ENCODE measurements at regions not wholly inside any gene's neighbourhood (a gene's known extent, or its start where the extent isn't known, plus 50 kb on each side); places are given as distances from the start of the nearest gene placed in this dataset.

GRCh38 chr9:17875886-17876285, 297.0 kb downstream of the SH3GL2 start:
- intact Hi-C loops (cut with DNase I), result no loop called here
- TF ChIP-seq POLR2A (IDR thresholded peaks at IDR 0.05) (no peak), CTCF (IDR thresholded peaks at IDR 0.05) (no peak)
- H3K27ac ChIP-seq, result no peak overlapping the region
- DNase-seq, result no peak
- H3K36me3 ChIP-seq, result no peaks in the 10 kb centered on the region
- no peaks in the 10 kb centered on the region for H3K27me3 ChIP-seq
- H3K4me1 ChIP-seq, result no peaks in the 10 kb centered on the region
- H3K9me3 ChIP-seq, result no peaks in the 10 kb centered on the region
- H3K4me3 ChIP-seq, result no peak overlapping the region
- WGBS, 2 donors, result 67 to 81% methylated on average over 1 of the region's 1 CpG

- no peak for DNase-seq
- intact Hi-C loops (cut with DNase I), result no loop called here
- Histone ChIP-seq H3K36me3 (no peaks in the 10 kb centered on the region), H3K27ac (no peak overlapping the region), H3K27me3 (no peaks in the 10 kb centered on the region), H3K4me1 (no peaks in the 10 kb centered on the region), H3K4me3 (no peak overlapping the region), H3K9me3 (no peaks in the 10 kb centered on the region)
- WGBS, 2 donors, result 72 to 77% methylated on average over 3 of the region's 3 CpGs
- TF ChIP-seq POLR2A (IDR thresholded peaks at IDR 0.05), result no peak
- no peak for TF ChIP-seq CTCF (IDR thresholded peaks at IDR 0.05)
Observed at GRCh38 chr9:17876687-17877086, 297.8 kb downstream of the SH3GL2 start.

GRCh38 chr9:17878810-17879370, 300.0 kb downstream of the SH3GL2 start:
- no peak for DNase-seq
- no peaks in the 10 kb centered on the region for H3K9me3 ChIP-seq
- no peak for TF ChIP-seq POLR2A (IDR thresholded peaks at IDR 0.05)
- TF ChIP-seq CTCF (IDR thresholded peaks at IDR 0.05), result no peak
- no peaks in the 10 kb centered on the region for H3K36me3 ChIP-seq
- no peaks in the 10 kb centered on the region for H3K27me3 ChIP-seq
- WGBS, 2 donors, result 78 to 81% methylated on average over 3 of the region's 3 CpGs
- H3K4me3 ChIP-seq, result no peak overlapping the region
- H3K27ac ChIP-seq, result no peak overlapping the region
- intact Hi-C loops (cut with DNase I), result no loop called here
- no peaks in the 10 kb centered on the region for H3K4me1 ChIP-seq

GRCh38 chr9:17881371-17881770, 302.5 kb downstream of the SH3GL2 start:
- TF ChIP-seq CTCF (IDR thresholded peaks at IDR 0.05), result no peak
- no peak for TF ChIP-seq POLR2A (IDR thresholded peaks at IDR 0.05)
- no peak for DNase-seq
- Histone ChIP-seq H3K4me3 (no peak overlapping the region), H3K27ac (no peak overlapping the region), H3K9me3 (no peaks in the 10 kb centered on the region), H3K36me3 (no peaks in the 10 kb centered on the region), H3K27me3 (no peaks in the 10 kb centered on the region), H3K4me1 (no peaks in the 10 kb centered on the region)
- WGBS, 2 donors, result 82 to 84% methylated on average over 9 of the region's 9 CpGs
- intact Hi-C loops (cut with DNase I), result no loop called here

GRCh38 chr9:17882688-17883594, 304.1 kb downstream of the SH3GL2 start:
- H3K36me3 ChIP-seq, result no peaks in the 10 kb centered on the region
- H3K4me3 ChIP-seq, result no peak overlapping the region
- no peaks in the 10 kb centered on the region for H3K27me3 ChIP-seq
- intact Hi-C loops (cut with DNase I), result no loop called here
- DNase-seq, result no peak
- no peaks in the 10 kb centered on the region for H3K4me1 ChIP-seq
- no peaks in the 10 kb centered on the region for H3K9me3 ChIP-seq
- TF ChIP-seq CTCF (IDR thresholded peaks at IDR 0.05) (no peak), POLR2A (IDR thresholded peaks at IDR 0.05) (no peak)
- WGBS, 2 donors, result 51 to 52% methylated on average over 2 of the region's 2 CpGs
- H3K27ac ChIP-seq, result no peak overlapping the region

Data from esophagus squamous epithelium (tissue), 5 donors.